ENCODE measurements at regions not wholly inside any gene's neighbourhood (a gene's known extent, or its start where the extent isn't known, plus 50 kb on each side); places are given as distances from the start of the nearest gene placed in this dataset.
"Not testable (repeated sequence)": the region's sequence is repeated elsewhere in the genome, so short reads cannot be mapped to it uniquely, and the experiment has no call there.

DNA sequence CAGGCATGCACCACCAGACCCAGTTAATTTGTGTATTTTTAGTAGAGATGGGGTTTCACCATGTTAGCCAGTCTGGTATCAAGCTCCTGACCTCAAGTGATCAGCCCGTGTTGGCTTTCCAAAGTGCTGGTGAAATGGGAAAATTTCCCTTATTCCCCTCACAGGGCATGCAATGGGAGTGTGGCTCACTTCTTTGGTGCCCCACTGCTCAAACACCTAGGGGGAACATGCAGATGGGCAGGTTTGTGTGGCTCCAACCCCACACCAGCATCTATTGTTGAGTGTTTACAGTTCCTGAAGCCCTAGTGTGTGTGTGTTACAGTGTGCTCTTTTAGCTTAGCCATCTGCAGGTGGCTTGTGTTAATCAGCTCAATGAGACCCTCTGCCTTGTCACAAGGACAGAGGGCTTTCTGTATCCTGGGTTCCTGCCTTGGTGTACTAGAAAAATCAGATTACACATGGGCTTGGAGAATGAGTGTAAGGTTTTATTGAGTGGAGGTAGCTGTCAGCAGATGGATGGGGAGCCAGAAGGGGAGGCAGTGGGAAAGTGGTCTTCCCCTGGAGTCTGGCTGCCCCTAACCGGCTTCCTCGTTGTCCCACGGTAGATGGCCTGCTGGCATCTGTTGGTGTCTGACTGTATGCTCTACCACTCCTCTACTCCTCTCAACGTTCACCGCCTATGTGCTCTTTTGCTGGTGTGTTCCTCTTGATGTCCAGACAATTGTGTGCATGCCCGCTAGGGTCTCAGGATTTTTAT lies 248.1 kb upstream of the CBLB start:
- DNase-seq (ENCODE audit: low read depth in 1 of 2, low spot score in 1 of 2), result no peak

DNA sequence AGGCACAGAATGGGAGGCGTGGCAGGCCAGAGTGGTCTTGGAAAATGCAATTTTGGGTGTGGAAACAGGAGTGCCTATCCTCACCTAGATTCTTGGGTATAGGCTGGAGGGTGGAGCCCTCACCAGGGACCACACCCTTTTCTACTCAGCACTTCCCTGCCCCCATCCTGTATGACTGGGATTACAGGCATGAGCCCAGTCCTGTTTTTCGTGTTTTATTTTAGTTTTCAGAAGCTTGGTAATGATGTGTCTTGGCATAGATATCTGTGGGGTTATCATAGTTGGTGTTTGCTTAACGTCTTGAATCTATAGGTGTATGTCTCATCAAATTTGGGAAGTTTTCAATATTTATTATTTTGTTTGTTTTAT lies 248.7 kb upstream of the CBLB start:
- DNase-seq (ENCODE audit: low read depth in 1 of 2, low spot score in 1 of 2), result no peak

DNA sequence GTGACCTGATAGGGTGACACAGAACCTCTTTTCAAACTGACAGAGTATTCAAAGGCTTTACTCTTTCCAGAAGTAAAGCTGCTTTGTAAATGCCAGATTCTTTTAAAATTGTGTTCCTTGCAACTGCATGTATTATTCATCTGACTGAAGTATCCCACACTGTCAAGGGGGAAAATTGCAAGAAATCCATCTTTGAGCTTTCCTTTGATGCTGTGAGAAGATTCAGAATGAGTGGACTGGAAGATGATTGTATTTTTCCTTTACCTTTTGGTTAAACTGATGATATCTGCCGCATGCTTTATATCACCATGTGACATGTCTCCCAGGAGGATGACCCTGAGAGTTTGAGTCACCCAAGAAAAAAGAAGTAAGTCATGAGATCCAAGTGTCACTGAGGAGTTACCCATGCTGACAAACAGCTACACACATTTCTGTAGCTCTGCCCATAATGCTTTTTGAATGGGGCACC lies 250.8 kb upstream of the CBLB start:
- DNase-seq (ENCODE audit: low read depth in 1 of 2, low spot score in 1 of 2), result no peak

DNA sequence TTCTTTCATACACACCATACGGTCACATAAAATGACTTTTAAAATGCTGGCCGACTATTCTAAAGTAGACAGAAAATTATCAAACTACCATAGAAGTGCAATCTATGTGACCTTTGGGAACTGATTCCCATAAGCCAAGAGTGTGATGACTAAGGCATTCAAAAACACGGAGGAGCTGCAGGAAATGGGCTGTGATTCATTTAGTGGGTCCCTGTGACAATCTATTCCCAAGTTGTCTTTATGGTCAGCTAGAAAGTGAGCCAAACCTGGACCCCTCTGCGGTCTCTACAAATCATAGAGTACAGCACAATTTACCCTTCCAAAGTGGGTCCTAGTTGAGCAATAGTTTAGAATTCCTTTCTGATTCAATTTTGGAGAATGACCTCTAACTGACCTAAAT lies 251.5 kb upstream of the CBLB start:
- no peak for DNase-seq (ENCODE audit: low read depth in 1 of 2, low spot score in 1 of 2)

DNA sequence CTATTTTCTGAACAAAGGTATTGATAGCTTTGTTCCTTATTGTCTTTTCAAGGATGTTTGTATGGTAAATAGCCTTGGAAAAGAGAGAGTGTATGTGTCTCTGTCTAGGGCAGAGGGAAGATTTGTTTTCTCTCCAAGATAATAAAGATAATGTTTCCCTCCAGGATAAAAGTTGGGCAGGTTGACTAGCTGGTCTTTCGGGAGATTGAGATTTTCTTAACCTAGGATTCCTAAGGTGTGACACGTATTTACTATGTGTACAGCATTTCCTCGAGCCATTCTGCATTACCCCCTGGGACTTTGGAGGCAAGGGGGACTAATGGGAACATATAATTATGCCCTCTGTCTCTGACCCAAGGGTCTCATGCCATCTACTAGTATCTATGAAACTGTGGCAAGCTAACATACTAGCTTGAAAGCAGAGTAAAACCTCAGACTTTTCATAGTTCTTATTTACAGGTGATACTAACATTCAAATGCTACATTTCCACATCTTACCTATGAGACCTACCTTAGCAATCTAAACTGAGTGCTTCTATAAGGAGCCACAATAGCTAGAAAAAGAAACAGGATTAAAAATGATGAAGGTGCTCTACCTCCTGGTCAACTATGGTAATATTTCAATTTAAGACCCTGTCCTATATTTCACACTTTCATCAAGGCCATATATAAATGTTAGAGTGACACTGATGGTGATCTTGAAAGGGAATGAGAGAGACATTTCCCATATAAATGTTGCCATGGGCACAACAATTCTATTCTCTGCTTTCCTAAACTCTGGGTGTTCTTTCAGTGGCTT lies 252.9 kb upstream of the CBLB start:
- DNase-seq (ENCODE audit: low read depth in 1 of 2, low spot score in 1 of 2), result no peak

DNA sequence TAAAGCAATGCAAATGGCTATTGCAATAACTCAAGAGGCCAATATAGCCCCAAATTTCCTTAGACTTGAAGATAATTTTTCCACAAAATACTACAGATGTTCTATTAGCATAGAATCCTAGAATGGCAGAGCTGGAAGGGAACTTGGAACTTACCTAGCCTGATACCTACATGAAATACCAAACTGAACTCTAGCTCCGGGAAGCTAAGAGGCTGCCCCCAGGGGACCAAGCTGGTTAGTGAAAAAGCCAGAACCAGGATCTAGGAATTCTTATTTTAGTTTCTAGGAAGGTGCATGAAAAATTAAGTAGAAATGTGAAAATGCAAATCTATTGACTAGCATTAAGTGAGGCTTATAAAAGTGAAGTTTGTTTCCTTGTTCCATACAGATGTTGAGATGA lies 256.0 kb upstream of the CBLB start:
- DNase-seq (ENCODE audit: low read depth in 1 of 2, low spot score in 1 of 2), result no peak

DNA sequence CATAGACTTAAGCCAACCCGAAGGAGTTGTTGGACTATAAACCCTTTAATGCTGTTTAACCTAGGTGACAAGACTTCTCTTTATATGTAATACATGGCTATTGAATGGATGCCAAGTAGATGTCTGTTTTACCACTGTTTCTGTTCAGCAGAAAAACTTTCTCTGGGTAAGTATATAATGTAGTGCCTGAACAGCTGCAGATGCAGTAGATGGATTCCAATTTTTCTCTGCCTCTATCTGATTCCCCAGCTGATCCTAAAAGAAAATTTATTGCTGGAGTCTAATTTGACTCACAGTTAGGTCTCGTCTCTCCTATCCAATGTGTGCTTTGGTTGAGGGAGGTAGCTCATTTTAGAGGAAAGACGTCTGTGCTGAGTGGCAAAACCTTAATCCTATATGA lies 256.5 kb upstream of the CBLB start:
- DNase-seq (ENCODE audit: low read depth in 1 of 2, low spot score in 1 of 2), result no peak

DNA sequence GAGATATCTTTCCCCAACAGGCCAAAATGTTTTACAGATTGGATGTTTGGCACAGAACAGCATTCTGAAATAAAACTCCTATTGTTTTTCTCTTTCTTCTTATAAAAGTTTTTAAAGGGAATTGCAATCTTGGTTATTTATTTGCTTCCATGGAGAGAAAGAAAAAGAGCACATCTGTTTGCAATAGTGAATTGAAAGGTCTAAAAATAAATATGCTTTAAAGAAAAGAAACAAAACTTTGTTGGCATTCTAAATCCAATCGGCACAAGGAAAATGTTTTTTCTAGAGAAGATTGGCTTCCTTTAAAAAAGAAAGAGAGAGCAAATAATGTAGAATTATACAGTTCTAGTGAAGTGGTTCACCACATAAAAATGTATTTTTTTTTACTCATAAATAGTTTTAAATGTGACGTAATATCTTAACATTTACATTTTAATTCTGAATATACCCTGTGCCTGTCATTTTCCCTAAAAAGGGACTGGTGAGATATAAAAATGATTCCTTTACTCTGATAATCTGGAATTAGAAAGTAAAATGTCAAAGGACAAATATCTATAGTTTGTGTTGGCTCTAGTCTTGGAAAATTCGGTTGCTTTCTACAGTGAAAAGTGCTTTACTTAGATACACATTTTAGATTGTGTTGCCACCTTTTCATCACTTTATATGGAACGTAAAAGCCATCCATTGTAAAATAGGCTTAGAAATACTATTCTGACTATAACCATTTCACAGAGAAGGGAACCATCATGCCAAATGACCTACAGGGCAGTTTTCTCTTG lies 257.4 kb upstream of the CBLB start:
- no peak for DNase-seq (ENCODE audit: low read depth in 1 of 2, low spot score in 1 of 2)

DNA sequence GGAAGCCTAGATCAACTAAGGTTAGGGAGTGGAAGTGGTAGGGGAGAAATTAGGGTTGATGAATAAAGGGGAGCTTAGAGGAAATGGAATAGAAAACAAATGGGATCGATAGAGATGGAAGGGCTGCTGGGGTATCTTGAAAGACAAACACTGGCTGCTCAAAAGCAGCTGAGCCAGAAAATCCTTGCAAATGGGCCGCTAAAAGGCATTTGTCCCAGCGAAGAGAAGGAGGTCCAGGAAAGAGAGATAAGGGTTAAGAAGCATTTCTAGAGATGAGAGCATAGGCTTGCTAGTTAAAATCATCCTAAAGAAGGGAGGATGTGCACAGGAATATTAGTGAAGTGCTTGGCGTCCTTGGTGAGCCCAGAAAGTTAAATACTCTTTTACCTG lies 258.0 kb upstream of the CBLB start:
- no peak for DNase-seq (ENCODE audit: low read depth in 1 of 2, low spot score in 1 of 2)

DNA sequence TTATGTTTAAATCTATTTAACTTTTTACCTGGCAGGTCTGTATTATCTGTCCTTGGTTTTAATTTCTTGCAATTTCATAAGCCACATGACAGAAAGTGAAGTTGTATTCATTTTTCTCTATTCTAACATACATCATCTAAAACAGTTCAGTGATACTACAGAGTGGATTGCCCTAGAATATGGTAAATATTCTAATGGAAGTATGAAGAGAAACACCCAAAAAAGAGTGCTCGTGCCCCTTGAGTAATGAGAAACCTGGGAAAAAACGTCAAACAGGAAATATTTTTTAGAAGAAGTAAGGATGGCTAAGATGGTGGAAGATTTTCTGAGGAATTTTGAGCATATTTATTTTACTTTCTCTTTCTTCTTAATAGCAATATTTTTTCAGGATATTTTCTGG lies 261.1 kb upstream of the CBLB start:
- DNase-seq (ENCODE audit: low read depth in 1 of 2, low spot score in 1 of 2), result no peak

DNA sequence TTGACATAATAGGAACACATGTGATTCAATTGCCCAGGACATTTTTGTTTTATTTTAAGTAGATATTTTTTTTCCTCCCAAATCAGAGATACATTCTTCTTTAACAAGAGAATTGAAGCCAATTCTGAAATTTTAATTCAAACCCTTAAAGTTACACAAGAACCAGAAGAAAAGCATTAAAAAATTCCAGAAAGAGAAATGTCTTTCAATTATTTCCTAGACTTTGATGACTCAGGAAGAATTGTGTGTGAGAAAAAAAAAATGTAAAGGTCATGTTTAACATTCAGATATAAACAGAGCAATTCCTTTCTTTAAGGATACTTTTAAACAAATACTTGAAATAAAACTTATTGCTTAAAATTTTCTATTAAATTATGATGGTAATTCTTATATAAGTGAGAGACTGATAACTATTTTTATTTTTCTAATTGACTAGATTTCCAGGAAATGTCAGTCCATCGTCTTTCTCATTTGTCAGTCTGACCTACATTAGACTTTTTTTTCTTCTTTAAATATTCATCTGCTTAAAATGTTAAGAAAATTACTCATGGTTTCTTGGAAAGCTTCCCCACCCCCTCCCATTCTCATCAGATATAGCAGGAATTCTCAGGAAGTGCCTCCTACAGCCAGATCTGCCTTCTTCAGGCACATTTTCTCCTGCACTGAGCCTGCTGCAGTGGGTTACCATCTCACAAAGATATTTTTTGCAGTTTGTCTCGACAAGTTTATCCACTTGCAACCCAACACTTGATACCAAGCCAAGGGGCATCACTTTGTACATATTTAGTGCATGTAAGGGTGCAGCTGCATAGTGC lies 261.8 kb upstream of the CBLB start:
- no peak for DNase-seq (ENCODE audit: low read depth in 1 of 2, low spot score in 1 of 2)

DNA sequence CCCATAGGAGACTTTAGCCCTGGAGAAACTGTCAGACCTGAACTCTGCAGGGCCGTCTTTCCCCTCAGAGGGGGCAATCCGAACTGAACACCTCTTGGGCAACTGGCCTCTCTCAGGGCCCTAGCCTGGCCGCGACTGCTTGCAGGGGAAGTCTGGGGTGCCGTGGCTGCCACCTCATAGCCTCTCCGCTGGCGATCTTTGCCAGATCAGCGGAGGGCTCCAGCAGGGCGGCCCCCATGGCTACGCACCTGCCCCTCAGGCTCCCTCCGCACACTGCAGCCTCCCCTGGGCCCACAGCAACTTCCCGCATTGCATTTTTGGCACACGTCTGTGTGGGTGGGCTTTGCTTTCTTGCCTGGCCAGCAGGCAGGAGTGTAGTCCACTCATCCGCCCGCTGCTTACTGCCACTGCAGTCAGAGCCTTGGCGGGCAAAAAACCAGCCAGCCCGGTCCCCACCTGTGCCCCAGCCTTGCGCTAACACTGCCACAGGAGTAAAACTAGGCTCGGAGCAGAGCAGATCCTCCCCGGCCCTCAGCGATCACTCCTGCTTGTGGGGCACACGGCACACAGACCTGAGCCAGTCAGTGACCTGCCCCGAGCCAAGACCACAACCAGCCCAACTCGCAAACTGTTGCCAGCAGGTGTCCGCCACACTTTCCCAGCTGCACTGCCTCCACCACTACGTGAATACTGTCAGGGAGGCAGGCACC lies 266.8 kb upstream of the CBLB start:
- no peak for DNase-seq (ENCODE audit: low read depth in 1 of 2, low spot score in 1 of 2)

DNA sequence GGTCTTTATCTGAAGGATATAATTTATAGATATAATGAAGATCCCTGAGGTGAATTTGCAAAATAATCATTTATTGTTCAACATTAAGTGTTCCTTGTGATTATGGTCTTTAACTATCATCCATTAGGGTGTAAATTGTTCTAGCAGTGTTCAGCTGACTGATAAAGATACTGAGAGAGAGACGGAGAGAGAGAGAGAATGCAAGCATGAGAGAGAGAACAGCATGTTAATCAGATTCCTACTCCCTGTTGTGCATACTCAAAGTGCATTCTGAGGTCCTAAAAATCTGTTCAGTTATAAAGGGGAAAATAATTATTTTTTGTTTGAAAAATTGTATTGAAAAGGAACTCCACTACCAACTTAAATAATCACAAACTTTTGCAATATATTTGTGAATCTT lies 271.0 kb upstream of the CBLB start:
- no peak for DNase-seq (ENCODE audit: low read depth in 1 of 2, low spot score in 1 of 2)

DNA sequence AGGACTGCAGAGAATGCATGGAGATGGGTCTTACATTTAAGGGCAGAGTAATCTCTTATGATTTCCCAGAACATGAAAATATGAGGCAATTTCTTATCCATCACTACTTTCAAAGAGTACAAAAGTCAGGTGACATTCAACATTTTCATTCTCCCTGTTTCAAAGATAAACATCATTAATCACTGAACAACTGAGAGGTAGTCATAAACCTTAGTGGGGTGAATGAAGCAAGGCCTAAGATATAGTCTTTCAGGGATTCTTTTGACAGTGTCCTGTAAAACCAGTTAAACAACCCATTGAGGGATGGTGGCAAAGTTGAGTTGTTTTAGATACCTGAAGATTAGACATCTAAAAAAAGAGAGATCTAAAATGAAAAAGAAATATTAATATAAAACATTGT lies 271.6 kb upstream of the CBLB start:
- DNase-seq (ENCODE audit: low read depth in 1 of 2, low spot score in 1 of 2), result no peak

DNA sequence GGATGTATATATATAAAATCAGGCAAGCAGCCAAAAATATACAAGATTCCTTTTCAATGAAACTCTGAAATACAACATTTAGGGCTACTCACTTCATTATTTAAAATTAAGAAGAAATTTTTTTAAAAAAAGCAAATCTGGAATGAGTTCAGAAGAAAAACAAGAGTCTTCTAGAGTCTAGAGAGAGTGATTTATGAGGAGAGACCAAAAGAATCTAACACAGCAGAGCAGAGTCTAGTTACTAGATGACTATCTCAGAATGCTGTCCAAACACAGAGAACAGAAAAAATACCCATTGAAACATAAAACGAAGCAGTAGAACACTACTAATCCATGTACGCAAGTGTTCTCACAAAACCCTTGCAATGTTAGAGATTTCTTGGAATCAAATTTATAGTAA lies 275.2 kb upstream of the CBLB start:
- no peak for DNase-seq (ENCODE audit: low read depth in 1 of 2, low spot score in 1 of 2)

DNA sequence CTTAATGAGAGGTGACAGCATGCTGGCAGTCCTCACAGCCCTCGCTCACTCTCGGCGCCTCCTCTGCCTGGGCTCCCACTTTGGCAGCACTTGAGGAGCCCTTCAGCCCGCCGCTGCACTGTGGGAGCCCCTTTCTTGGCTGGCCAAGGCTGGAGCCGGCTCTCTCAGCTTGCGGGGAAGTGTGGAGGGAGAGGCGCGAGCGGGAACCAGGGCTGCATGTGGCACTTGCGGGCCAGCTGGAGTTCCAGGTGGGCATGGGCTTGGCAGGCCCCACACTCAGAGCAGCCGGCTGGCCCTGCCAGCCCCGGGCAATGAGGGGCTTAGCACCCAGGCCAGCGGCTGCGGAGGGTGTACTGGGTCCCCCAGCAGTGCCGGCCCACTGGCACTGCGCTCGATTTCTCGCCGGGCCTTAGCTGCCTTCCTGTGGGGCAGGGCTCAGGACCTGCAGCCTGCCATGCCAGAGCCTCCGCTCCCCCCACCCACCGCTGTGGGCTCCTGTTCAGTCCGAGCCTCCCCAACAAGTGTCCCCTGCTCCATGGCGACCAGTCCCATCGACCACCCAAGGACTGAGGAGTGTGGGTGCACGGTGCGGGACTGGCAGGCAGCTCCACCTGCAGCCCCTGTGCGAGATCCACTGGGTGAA lies 279.7 kb upstream of the CBLB start:
- not testable (repeated sequence) for DNase-seq (ENCODE audit: low read depth in 1 of 2, low spot score in 1 of 2)

DNA sequence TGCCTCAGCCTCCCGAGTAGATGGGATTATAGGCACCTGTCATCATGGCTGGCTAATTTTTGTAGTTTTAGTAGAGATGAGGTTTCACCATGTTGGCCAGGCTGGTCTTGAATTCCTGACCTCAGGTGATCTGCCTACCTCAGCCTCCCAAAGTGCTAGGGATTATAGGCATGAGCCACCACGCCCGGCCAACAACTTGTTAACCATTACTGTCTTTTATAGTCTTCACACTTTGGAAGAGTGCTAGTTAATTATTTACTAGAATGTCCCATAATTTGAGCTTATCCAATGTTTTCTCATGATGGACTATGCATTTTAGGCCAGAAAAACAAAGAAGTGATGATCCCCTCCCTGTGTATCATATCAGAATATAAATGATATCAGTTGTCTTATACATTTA lies 288.6 kb upstream of the CBLB start:
- DNase-seq (ENCODE audit: low read depth in 1 of 2, low spot score in 1 of 2), result no peak

DNA sequence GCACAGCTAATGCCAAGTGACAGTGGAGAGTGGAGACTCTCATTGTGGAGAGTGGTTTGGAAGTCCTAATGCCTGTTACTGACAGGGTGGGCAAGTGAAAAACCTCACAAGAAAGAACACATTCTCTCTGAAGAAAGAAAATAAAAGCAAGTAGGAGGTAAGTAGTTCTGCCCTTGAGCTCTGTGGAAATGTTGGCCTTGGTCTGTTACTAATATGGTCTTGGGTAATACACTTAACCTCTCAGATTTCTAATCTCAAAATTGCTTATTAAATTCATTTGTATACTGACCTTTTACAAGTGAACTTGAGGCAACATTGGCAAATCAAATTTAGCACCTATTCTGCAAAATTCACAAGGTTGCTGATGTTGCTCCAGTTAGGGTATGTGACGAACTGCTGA lies 291.6 kb upstream of the CBLB start:
- DNase-seq (ENCODE audit: low read depth in 1 of 2, low spot score in 1 of 2), result no peak

DNA sequence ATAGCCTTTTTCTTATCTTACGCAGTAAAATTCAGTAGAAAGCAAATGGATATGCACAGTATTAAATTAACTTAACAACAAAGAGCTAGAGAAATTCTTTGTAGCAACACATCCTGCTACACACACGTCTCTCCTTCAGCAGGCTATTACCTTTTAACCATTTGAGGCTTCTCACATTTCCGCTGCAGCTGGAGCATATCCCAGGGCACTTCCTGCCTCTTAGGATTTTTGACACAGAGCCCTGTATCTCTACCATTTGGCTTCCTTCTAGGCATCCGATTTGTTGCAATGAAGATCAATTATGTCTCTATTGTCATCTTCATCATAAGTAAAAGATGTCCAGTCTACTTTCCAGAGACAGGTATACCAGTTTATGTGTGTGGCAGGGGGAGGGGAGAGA lies 292.4 kb upstream of the CBLB start:
- DNase-seq (ENCODE audit: low read depth in 1 of 2, low spot score in 1 of 2), result no peak

DNA sequence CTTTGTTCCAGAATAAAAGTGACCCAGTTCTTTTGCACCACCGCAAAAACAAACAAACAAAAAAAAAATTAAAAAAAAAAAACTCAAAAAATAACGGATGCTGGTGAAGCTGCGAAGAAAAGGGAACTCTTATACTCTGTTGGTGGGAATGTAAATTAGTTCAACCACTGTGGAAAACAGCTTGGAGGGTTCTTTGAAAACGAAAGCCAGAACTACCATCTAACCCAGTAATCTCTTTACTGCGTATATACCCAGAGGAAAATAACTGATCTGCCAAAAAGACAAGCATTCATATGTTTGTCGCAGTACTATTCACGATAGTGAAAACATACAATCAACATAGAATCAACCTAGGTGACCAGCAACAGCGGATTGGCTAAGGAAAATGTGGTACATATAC lies 298.9 kb upstream of the CBLB start:
- DNase-seq (ENCODE audit: low read depth in 1 of 2, low spot score in 1 of 2), result no peak
